ENCODE measurements at regions not wholly inside any gene's neighbourhood (a gene's known extent, or its start where the extent isn't known, plus 50 kb on each side); places are given as distances from the start of the nearest gene placed in this dataset.

GRCh38 chr9:108724122-108724521 lies 131.7 kb downstream of the ACTL7B start:
- intact Hi-C loops (cut with micrococcal nuclease) = no loop called here

- intact Hi-C loops (cut with micrococcal nuclease) = no loop called here
Measured at GRCh38 chr9:108722396-108722795, 133.4 kb downstream of the ACTL7B start.

- intact Hi-C loops (cut with micrococcal nuclease) = no loop called here
Measured at GRCh38 chr9:108720191-108720642, 135.6 kb downstream of the ACTL7B start.

GRCh38 chr9:108710424-108710823 lies 145.4 kb downstream of the ACTL7B start:
- intact Hi-C loops (cut with micrococcal nuclease) = no loop called here

GRCh38 chr9:108709997-108710396 lies 145.8 kb downstream of the ACTL7B start:
- intact Hi-C loops (cut with micrococcal nuclease) = no loop called here

GRCh38 chr9:108709126-108709525 lies 146.7 kb downstream of the ACTL7B start:
- intact Hi-C loops (cut with micrococcal nuclease) = no loop called here

- intact Hi-C loops (cut with micrococcal nuclease) = no loop called here
Measured at GRCh38 chr9:108708448-108708847, 147.3 kb downstream of the ACTL7B start.

GRCh38 chr9:108707120-108707519 lies 148.7 kb downstream of the ACTL7B start:
- intact Hi-C loops (cut with micrococcal nuclease) = no loop called here

GRCh38 chr9:108704156-108704852 lies 151.5 kb downstream of the ACTL7B start:
- intact Hi-C loops (cut with micrococcal nuclease) = no loop called here

- intact Hi-C loops (cut with micrococcal nuclease) = no loop called here
Measured at GRCh38 chr9:108703429-108703828, 152.4 kb downstream of the ACTL7B start.

- intact Hi-C loops (cut with micrococcal nuclease) = no loop called here
Measured at GRCh38 chr9:108702681-108703080, 153.1 kb downstream of the ACTL7B start.

GRCh38 chr9:108698801-108699200 lies 157.0 kb downstream of the ACTL7B start:
- intact Hi-C loops (cut with micrococcal nuclease) = no loop called here

- intact Hi-C loops (cut with micrococcal nuclease) = no loop called here
Measured at GRCh38 chr9:108698231-108698630, 157.6 kb downstream of the ACTL7B start.

- intact Hi-C loops (cut with micrococcal nuclease) = no loop called here
Measured at GRCh38 chr9:108696156-108696555, 159.6 kb downstream of the ACTL7B start.

- intact Hi-C loops (cut with micrococcal nuclease) = no loop called here
Measured at GRCh38 chr9:108694170-108694569, 161.6 kb downstream of the ACTL7B start.

GRCh38 chr9:108691614-108692013 lies 164.2 kb downstream of the ACTL7B start:
- intact Hi-C loops (cut with micrococcal nuclease) = no loop called here

- intact Hi-C loops (cut with micrococcal nuclease) = no loop called here
Measured at GRCh38 chr9:108688676-108689075, 167.1 kb downstream of the ACTL7B start.

GRCh38 chr9:108688051-108688450 lies 167.7 kb downstream of the ACTL7B start:
- intact Hi-C loops (cut with micrococcal nuclease) = no loop called here

- intact Hi-C loops (cut with micrococcal nuclease) = no loop called here
Measured at GRCh38 chr9:108687006-108687987, 168.5 kb downstream of the ACTL7B start.

GRCh38 chr9:108684288-108685025 lies 171.3 kb downstream of the ACTL7B start:
- intact Hi-C loops (cut with micrococcal nuclease) = no loop called here

GRCh38 chr9:108683245-108683644 lies 172.5 kb downstream of the ACTL7B start:
- intact Hi-C loops (cut with micrococcal nuclease) = no loop called here

Data from T-helper 2 cell treated with Interferon-gamma antibody and Interleukin-4, amounts not matched to agents 100 ng/mL and 5 ng/mL, for 36 hours (primary cell).